Liver (tissue), 7 donors: ENCODE measurements at regions not wholly inside any gene's neighbourhood (a gene's known extent, or its start where the extent isn't known, plus 50 kb on each side); places are given as distances from the start of the nearest gene placed in this dataset.

Experiments used
- DNase-seq: peaks from one replicate; pipeline ENCODE4 v3.0.0-alpha.2; 2017; ENCODE audit warnings: low spot score
- H3K27ac ChIP-seq, 2 donors: one replicate each; pipeline ENCODE4 v1.7.0; 2013; ENCODE audit warnings: inconsistent platforms in 2 of 2, low read length in 2 of 2, control low read depth in 1 of 2, low read depth in 1 of 2, mild to moderate bottlenecking in 1 of 2
- H3K27me3 ChIP-seq, 4 donors: one replicate each; pipeline versions ENCODE4 v1.6.1 to v1.7.0; 2013; ENCODE audit warnings: low read length in 3 of 4, inconsistent platforms in 1 of 4, mild to moderate bottlenecking in 1 of 4, moderate library complexity in 1 of 4; ENCODE audit not compliant: control insufficient read depth in 4 of 4, insufficient read depth in 4 of 4
- H3K36me3 ChIP-seq, 4 donors: one replicate each; pipeline versions ENCODE4 v1.6.1 to v1.7.0; 2013; ENCODE audit warnings: low read length in 3 of 4, mild to moderate bottlenecking in 3 of 4, low read depth in 1 of 4, moderate library complexity in 1 of 4; ENCODE audit not compliant: control insufficient read depth in 4 of 4, insufficient read depth in 3 of 4
- H3K4me1 ChIP-seq, 4 donors: one replicate each; pipeline versions ENCODE4 v1.6.1 to v1.7.0; 2013; ENCODE audit warnings: low read length in 3 of 4, mild to moderate bottlenecking in 3 of 4, moderate library complexity in 1 of 4; ENCODE audit not compliant: control insufficient read depth in 4 of 4, insufficient read depth in 4 of 4
- H3K4me3 ChIP-seq, 3 donors: one replicate each; pipeline versions ENCODE4 v1.6.1 to v1.7.0; 2013; ENCODE audit warnings: low read length in 3 of 3, control low read depth in 1 of 3, low read depth in 1 of 3, mild to moderate bottlenecking in 1 of 3
- H3K9ac ChIP-seq, 2 donors: one replicate each; pipeline ENCODE4 v1.7.0; 2013; ENCODE audit warnings: low read length in 2 of 2, mild to moderate bottlenecking in 2 of 2, moderate library complexity in 2 of 2, control low read depth in 1 of 2, low read depth in 1 of 2
- H3K9me3 ChIP-seq, 4 donors: one replicate each; pipeline versions ENCODE4 v1.6.1 to v1.7.0; 2013; ENCODE audit warnings: low read length in 3 of 4; ENCODE audit not compliant: control insufficient read depth in 4 of 4
- ATF3 ChIP-seq: IDR thresholded peaks from 2 replicates; pipeline ENCODE4 v1.6.1; 2016; ENCODE audit warnings: antibody characterized with exemption
- EGR1 ChIP-seq, 2 donors: IDR thresholded peaks; 2 replicates each; pipeline ENCODE4 v1.6.1; 2016 to 2018; ENCODE audit warnings: antibody characterized with exemption in 2 of 2, low read depth in 2 of 2
- FOXA1 ChIP-seq: IDR thresholded peaks from 2 replicates; pipeline ENCODE4 v1.6.1; 2016; ENCODE audit warnings: antibody characterized with exemption
- FOXA2 ChIP-seq: IDR thresholded peaks from 2 replicates; pipeline ENCODE4 v1.6.1; 2016; ENCODE audit warnings: antibody characterized with exemption
- GABPA ChIP-seq, 2 donors: IDR thresholded peaks in 1 of 2; conservative IDR thresholded peaks in 1 of 2; 2 replicates each; pipeline ENCODE4 v1.6.1; 2016; ENCODE audit warnings: antibody characterized with exemption in 2 of 2, mild to moderate bottlenecking in 1 of 2, moderate library complexity in 1 of 2
- HNF4G ChIP-seq: IDR thresholded peaks from 2 replicates; pipeline ENCODE4 v1.6.1; 2016; ENCODE audit warnings: antibody characterized with exemption
- JUND ChIP-seq, 2 donors: IDR thresholded peaks; 2 replicates each; pipeline ENCODE4 v1.6.1; 2016; ENCODE audit warnings: antibody characterized with exemption in 2 of 2
- MAX ChIP-seq: IDR thresholded peaks from 2 replicates; pipeline ENCODE4 v1.6.1; 2016; ENCODE audit warnings: antibody characterized with exemption
- REST ChIP-seq: IDR thresholded peaks from 2 replicates; pipeline ENCODE4 v1.6.1; 2016; ENCODE audit warnings: antibody characterized with exemption, mild to moderate bottlenecking
- RXRA ChIP-seq, 2 donors: IDR thresholded peaks; 2 replicates each; pipeline ENCODE4 v1.6.1; 2017 to 2018; ENCODE audit warnings: antibody characterized with exemption in 2 of 2, mild to moderate bottlenecking in 1 of 2
- SP1 ChIP-seq: IDR thresholded peaks from 2 replicates; pipeline ENCODE4 v1.6.1; 2018; ENCODE audit warnings: antibody characterized with exemption, mild to moderate bottlenecking
- TAF1 ChIP-seq: conservative IDR thresholded peaks from 2 replicates; pipeline ENCODE4 v1.6.1; 2016; ENCODE audit warnings: antibody characterized with exemption, mild to moderate bottlenecking
- YY1 ChIP-seq: IDR thresholded peaks from 2 replicates; pipeline ENCODE4 v1.6.1; 2016; ENCODE audit warnings: antibody characterized with exemption, mild to moderate bottlenecking
- ZBTB33 ChIP-seq: IDR thresholded peaks from 2 replicates; pipeline ENCODE4 v1.6.1; 2016; ENCODE audit warnings: antibody characterized with exemption
- WGBS: extraction: QIAGEN DNeasy Blood & Tissue Kit; methylation state at CpG from one replicate; pipeline ENCODE4 v1.1.7; 2013; 5-methylcytosine and 5-hydroxymethylcytosine counted together
- donor health status: healthy.
- donor health status: healthy.
- donor health status: healthy.
- donor health status: healthy.

- no peak for DNase-seq
- Histone ChIP-seq H3K36me3 (no peaks in the 10 kb centered on the region), H3K4me3 (no peak overlapping the region), H3K9ac (no peak overlapping the region), H3K27me3 (no peaks in the 10 kb centered on the region), H3K27ac (no peak overlapping the region), H3K9me3 (no peaks in the 10 kb centered on the region), H3K4me1 (no peaks in the 10 kb centered on the region)
- TF ChIP-seq ATF3 (no peak), FOXA2 (no peak), MAX (no peak)
Observed at GRCh38 chr9:26551971-26552370, 340.6 kb downstream of the CAAP1 start.

GRCh38 chr9:26551451-26551850, 341.2 kb downstream of the CAAP1 start:
- 69% methylated on average over 2 of the region's 2 CpGs for WGBS
- no peaks in the 10 kb centered on the region for H3K27me3 ChIP-seq
- H3K27ac ChIP-seq = no peak overlapping the region
- TF ChIP-seq RXRA (IDR thresholded peaks at IDR 0.05) (no peak), FOXA1 (no peak), ATF3 (no peak), GABPA (IDR thresholded peaks at IDR 0.05 in 1 of 2, conservative IDR thresholded peaks at IDR 0.05 in 1 of 2) (no peak), EGR1 (IDR thresholded peaks at IDR 0.05; ENCODE audit: low read depth in 2 of 2) (no peak), FOXA2 (no peak), MAX (no peak), TAF1 (no peak), HNF4G (no peak)
- H3K36me3 ChIP-seq = no peaks in the 10 kb centered on the region
- no peak overlapping the region for H3K9ac ChIP-seq
- no peaks in the 10 kb centered on the region for H3K9me3 ChIP-seq
- DNase-seq = no peak
- H3K4me1 ChIP-seq = no peaks in the 10 kb centered on the region
- H3K4me3 ChIP-seq = no peak overlapping the region

- H3K36me3 ChIP-seq = no peaks in the 10 kb centered on the region
- H3K4me1 ChIP-seq = no peaks in the 10 kb centered on the region
- no peak for DNase-seq
- TF ChIP-seq MAX = no peak
- no peak for TF ChIP-seq EGR1 (IDR thresholded peaks at IDR 0.05; ENCODE audit: low read depth in 2 of 2)
- TF ChIP-seq FOXA2 = no peak
- TF ChIP-seq REST = no peak
- TF ChIP-seq SP1 = no peak
- TF ChIP-seq ZBTB33 = no peak
- no peak for TF ChIP-seq YY1
- TF ChIP-seq JUND (IDR thresholded peaks at IDR 0.05) = no peak
- TF ChIP-seq HNF4G = no peak
- no peak for TF ChIP-seq FOXA1
- H3K9ac ChIP-seq = no peak overlapping the region
- no peaks in the 10 kb centered on the region for H3K27me3 ChIP-seq
- H3K27ac ChIP-seq = no peak overlapping the region
- 68% methylated on average over 4 of the region's 4 CpGs for WGBS
- no peak overlapping the region for H3K4me3 ChIP-seq
- H3K9me3 ChIP-seq = peaks cover 0 to 4% (median 0%) of the 10 kb centered on the region in 4 donors
Observed at GRCh38 chr9:26548781-26549290, 343.8 kb downstream of the CAAP1 start.
